Panc1 (cell line): ENCODE measurements at regions not wholly inside any gene's neighbourhood (a gene's known extent, or its start where the extent isn't known, plus 50 kb on each side); places are given as distances from the start of the nearest gene placed in this dataset.

Experiments
- POLR2AphosphoS5 ChIP-seq: IDR thresholded peaks from 2 replicates; pipeline ENCODE4 v1.6.1; 2012; ENCODE audit warnings: mild to moderate bottlenecking, low read depth, low read length, moderate library complexity
- TF ChIP-seq, protein P1 (sequence below): fragments of 450-650 bp; IDR thresholded peaks from 2 replicates; pipeline ENCODE4 v1.5.1; 2017; ENCODE audit warnings: mild to moderate bottlenecking

DNA sequence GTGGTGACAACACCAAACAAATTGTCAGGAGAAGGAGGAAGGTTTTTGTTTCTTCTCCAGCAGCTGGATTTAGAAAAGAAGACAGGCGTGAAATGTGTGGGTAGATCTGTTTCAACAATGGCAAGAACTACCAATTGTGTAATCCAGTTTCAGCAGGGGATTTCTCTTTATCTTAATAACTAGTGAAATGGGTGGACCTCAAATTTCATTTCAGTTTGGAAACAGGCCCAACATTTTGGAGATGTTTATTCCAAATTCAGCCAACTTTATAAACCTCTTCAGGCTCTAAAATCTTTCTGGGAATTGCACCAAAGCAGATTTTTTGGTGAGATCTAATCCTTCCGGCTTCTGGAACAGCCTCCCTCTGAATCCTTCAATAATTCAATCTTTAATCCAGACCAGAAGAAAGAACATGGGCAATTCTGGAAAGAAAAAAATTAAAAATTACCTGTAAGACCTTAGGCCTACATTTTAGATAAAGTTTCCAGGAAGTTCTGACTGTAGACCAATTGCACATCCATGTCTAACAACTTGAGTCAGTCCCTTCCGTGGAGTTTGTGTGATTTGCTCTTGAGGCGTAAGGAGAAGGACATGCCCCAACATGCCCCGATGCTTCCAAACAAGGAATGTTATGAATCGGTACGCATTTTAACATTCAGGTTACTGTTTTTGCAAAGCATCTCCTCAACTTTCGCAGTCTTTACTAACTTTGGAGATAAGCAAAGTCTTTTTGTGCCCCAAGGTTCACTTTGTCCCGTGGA lies 423.6 kb downstream of the IRX1 start:
- TF ChIP-seq, protein P1, sequence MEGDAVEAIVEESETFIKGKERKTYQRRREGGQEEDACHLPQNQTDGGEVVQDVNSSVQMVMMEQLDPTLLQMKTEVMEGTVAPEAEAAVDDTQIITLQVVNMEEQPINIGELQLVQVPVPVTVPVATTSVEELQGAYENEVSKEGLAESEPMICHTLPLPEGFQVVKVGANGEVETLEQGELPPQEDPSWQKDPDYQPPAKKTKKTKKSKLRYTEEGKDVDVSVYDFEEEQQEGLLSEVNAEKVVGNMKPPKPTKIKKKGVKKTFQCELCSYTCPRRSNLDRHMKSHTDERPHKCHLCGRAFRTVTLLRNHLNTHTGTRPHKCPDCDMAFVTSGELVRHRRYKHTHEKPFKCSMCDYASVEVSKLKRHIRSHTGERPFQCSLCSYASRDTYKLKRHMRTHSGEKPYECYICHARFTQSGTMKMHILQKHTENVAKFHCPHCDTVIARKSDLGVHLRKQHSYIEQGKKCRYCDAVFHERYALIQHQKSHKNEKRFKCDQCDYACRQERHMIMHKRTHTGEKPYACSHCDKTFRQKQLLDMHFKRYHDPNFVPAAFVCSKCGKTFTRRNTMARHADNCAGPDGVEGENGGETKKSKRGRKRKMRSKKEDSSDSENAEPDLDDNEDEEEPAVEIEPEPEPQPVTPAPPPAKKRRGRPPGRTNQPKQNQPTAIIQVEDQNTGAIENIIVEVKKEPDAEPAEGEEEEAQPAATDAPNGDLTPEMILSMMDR: no peak
- no peak for TF ChIP-seq POLR2AphosphoS5
